ENCODE measurements at regions not wholly inside any gene's neighbourhood (a gene's known extent, or its start where the extent isn't known, plus 50 kb on each side); places are given as distances from the start of the nearest gene placed in this dataset.
A peak's percentile ranks its signal among the peaks of the same experiment; 100 is the strongest.
"Not testable (repeated sequence)": the region's sequence is repeated elsewhere in the genome, so short reads cannot be mapped to it uniquely, and the experiment has no call there.

DNA sequence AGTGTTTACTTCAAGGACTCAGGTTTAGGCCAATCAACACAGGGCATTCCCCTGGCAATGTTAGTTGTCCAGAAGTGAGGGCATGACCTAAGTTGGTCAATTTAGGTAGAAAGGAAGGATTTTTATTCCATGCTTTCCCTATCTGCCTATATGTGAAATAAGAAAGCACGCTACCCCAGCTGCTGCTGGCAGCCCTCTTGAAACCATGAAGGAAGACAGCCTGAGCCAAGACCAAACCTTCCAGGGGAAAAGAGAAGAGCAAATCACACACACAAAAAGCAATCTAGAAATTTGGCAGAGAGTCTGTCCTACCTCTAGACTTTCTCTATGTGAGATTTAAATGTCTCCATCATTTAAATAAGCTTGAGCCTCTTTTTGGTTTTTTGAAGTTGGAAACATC, 387.6 kb downstream of the TNS1 start:
- intact Hi-C loops (cut with DNase I), result no loop called here
- no peak for DNase-seq

DNA sequence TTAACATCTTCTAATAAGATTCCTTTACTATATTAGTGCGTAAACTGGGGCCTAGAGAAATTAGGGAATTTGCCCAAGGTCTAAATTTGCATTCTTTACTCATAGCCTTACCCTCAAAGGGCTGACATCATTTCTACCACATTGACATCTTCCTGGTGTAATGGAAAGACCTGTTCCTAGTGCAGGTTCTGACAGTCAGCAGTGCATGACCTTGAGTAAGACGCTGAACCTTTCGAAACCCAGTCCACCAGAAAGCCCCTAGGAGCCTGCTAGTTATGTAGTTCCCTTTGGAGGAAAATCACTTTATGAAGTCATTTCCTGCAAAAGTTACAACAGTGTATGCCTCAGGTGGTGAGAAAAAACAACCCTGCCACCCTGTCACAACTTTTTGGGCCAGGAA, 388.3 kb downstream of the TNS1 start:
- intact Hi-C loops (cut with DNase I), result no loop called here
- DNase-seq, result no peak

DNA sequence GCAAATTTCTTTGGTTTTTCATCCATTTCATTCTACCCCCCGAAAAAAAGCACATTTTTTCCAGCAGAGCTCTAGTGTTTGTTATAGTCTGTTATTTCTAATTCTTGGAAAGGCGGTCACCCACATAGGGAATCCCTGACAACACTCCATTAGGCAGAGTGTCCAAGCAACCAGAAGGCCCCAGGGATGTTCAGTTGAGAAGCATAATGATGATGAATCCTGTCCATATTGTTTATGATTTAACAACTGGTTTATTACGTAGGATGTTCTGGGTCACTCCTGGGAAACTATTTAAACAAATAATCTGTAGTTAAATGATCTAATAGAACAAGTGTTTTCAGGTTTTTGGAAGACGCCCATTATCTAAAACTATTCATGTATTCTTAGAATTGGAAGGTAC, 388.7 kb downstream of the TNS1 start:
- no peak for DNase-seq
- intact Hi-C loops (cut with DNase I), result no loop called here

DNA sequence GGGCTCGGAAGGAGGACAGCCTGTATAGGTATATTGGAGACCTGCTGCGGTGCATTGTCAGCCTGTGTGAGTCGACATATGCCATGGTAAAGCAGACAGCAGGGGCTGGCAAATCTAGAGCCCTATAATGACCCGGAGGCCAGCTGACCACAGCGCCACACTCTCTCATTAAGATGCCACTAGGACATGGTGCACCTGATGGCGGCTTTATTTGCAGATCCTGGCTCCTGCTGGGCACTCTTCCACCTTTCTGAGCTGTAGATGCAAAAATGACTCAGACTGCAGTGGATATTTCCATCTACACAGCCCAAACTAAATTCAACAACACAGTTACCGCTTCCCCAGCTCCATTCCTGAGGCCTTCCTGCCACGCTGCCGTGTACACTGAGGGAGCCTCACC, 389.9 kb downstream of the TNS1 start:
- DNase-seq, result no peak
- intact Hi-C loops (cut with DNase I), result no loop called here

DNA sequence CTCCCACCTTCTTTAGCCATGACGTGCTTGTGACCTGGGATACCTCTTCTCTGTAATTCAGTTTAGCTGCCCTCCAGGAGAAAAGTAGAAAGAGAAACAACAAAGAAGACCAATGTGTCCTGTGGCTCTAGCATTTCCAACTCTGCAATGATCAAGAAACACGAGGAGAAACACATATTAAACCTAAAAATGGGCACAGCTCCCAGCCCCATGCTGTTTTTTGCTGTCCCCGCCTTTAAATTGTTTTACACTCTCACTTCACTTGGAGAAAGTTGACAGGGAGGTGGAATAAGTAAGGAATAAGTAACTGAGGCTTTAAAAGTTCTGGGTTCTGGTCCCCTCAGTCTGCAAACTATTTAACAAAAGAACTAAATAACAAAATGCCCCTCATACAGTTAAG, 390.6 kb downstream of the TNS1 start:
- intact Hi-C loops (cut with DNase I), result no loop called here
- DNase-seq, result no peak

DNA sequence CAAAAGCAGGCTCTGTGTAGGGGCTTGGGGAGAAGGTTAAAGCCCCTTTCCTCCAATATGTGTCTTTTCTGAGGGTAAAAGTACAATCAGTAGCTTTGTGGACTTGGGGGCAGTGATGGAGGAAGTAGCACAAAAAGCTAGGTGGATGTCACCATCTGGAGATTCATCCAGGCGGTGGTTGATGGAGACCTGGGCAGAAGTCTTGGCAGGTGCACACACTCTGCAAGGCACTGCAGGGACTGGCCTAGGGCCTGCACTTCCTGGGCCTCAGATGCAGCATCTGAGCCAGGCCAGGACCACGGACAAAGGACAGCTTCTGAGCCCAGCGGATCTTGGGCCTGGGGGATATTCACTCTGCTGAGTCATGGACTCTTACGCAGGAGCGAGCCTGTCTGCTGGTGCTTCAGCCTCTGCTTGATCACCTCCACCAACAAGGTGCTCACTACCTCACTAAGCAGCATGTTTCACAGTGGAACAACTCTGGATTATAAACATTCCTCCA, 391.1 kb downstream of the TNS1 start:
- intact Hi-C loops (cut with DNase I), result no loop called here
- no peak for DNase-seq

DNA sequence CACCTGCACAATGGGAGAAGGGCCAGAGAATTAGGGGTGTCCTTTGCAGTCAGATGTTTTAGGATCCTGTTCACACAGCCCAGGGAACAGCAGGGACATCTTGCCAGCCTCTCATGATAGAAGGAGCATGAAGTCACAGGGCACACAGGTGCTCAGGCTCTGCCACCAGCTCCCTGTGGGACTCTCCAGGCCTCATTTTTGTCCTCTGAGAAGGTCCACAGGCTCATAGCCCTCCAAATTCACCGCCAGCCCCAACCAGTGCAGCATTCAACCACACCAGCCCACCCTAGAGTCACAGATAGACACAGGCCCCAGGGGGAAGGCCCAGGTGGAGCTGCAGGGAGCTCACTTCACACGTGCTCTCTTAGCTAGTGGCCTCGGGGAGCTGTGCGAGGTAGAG, 391.7 kb downstream of the TNS1 start:
- no peak for DNase-seq
- intact Hi-C loops (cut with DNase I), result no loop called here

DNA sequence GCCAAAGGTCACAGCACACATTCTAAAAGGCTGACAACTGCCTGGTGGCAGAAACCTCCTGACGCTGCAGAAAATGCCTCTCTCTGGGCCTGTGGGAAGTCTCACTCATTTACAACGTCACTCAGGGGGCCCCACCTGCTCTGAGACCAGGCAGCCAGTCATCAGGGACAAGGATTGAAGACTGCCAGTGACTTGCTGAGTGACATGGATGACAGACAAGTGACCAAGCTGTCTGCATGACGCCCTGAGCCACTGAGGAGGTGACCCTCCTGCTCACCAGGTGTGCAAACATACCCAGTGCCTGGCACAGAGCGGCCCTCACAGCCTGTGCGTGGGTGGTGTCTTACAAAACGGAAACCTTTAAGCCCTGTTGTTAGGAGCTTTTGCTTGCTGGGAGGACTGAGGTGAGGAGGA, 392.4 kb downstream of the TNS1 start:
- DNase-seq, result no peak
- intact Hi-C loops (cut with DNase I), result no loop called here

DNA sequence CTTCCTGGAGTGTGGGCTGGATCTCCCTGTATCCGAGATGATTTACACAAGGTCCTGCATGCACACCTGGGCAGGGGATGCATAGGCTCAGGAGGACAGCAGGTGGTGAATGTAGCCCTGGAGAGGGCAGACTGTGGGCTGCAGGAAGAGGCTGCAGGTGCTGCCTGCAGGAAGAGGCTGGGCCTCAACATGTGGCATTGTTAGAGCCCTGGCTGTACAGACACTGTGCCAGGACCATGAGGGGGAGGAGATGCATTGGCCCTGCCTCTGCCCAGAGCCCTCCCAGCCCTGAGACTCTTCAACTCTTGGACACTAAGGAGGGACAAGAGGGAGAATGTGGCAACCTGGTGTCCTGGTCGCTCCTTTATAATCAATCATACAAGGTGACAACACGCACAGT, 392.8 kb downstream of the TNS1 start:
- intact Hi-C loops (cut with DNase I), result no loop called here
- DNase-seq, result no peak

DNA sequence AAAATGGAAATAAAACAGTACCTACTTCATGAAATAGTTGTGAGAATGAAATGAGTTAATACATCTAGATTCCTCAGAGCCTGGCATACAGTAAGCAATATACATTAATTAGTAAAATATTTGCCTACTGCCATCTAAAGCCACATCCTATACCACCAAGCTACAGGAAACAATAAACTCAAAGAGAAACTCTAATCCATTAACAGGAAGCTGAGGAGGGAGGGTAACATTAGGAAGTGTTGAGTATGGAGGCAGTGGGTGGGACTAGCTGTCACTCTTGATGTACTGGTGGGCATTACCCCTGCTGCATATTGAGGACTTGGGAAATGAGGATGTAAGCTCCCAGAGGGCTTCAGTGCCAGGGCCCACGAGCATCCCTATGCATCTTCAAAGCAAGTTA, 396.5 kb downstream of the TNS1 start:
- intact Hi-C loops (cut with DNase I), result no loop called here
- no peak for DNase-seq

DNA sequence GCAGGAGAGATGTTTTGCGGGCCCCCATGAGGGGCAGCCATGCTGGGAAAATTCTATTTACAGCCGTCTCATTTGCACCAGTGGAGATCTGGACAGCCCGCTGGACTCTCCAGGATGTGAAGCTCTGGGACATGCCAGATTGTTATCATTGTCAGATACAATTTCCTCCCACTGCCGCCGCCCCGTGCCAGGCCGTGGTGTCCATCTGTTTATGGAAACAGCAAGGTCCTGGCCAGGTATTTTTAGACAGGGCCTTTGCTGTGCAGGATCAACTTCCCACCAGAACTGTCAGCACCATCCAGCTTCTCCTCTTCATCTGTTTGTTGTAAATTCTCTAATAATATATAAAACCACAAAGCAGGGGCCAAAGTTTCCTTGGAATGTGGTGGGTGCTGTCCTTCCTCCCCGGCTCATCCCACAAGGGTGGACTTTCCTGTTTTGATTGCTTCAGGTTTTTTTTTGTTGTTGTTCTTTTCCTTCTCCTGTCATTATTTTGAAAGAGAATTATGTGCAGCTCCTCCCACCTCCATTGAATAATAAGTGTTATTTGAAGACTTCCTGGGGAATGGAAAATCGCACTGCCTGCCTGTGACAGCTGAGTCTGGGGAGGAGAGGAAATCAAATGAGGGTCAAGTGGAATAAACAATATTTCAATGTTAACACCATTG, 398.1 kb downstream of the TNS1 start:
- no peak for DNase-seq
- intact Hi-C loops (cut with DNase I), result no loop called here

DNA sequence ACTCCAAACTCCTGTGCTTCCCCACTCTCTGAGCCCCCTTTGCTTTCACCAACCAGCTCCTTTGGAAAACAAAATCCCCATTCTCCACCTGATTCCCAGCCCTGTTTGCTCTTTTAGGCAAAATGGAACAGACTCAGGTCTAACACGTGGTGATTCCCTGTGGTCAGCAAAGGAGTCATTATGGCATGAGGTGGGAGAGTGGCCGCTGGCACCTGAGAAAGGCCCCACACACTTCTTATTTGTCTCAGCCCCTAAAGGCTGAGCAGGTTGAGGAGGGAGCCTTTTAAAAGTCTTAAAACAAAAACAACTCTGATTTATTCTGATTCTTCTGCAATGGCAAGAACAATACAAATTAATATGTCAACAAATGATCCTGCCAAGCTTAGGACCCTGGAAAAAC, 401.2 kb downstream of the TNS1 start:
- no peak for DNase-seq
- intact Hi-C loops (cut with DNase I), result no loop called here

DNA sequence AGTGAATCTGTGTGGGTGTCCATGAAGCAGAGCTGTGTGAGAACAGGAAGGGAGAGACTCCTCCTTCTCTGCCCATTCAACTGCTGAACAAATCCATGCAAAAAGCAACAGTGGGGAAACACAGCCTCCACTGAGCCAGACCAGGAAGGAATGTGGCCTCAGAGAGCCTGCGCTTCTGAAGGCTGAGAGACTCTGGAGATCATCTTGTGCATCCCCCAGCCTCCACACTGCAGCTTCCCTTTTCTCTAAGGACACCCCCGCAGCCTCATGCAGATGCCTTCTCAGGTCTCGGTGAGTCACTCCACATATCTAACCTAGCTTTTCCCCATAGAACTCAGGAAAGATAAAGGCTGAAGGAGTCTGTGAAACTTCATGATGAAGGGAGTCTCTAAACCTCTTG, 402.9 kb downstream of the TNS1 start:
- intact Hi-C loops (cut with DNase I), result no loop called here
- DNase-seq, result peak in 39 of 42 donors; percentile 9 to 79 (median 46)

DNA sequence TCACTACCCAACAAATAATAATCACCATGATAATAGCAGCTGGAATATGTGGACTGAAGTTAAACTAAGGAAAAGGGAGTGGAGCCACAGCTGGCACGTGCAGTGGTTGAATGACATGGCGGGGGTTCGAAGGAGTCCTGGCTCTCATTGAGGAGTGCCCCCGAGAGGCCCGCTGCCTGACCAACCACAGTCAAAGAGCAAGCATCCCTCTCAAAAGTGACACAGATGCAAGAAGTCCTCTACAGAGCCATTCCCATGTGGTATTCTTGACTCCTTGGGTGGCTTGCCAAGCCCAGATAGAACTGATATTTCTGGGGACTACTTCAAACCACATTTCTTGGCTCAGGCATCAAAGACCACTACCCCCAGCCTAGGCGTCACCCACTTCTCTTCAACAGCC, 405.1 kb downstream of the TNS1 start:
- intact Hi-C loops (cut with DNase I), result no loop called here
- no peak for DNase-seq

DNA sequence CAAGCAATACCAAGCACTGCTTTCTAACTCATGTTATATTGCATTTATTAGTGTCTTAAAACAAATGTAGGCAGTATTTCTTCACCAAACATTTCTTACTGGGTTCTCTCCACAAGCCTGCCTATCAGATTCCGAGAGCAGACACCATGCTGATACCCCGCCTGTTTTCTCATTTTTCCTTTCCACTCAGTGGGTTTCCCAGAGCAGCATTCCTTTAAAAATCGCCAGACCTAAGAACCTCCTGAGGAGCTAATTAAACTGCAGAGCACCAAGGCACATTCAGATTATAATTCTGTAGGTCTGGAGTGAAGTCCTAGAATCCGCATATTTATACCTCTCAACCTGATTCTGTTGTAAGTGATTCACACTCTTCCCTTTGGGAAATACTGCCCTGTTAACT, 405.6 kb downstream of the TNS1 start:
- intact Hi-C loops (cut with DNase I), result no loop called here

DNA sequence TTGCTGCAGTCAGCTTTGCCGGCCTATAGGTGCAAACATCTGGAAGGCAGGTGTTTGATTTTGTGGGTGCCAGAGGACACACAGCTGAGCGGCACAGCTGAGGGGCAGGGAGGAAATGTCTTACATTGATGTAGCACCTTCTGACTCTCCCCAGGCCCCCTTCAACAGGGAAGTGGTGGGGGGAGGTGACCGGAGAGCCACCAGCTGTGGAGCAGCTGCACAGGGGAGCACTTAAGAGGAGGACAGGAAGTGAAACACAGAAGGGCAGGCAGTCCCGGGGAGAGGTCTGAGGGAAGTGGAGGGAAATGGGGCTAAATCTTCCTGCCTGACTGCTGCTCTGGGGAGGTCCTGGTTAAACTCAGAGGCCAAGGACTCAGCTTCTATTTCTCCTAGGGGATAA, 409.1 kb downstream of the TNS1 start:
- intact Hi-C loops (cut with DNase I), result no loop called here
- no peak for DNase-seq

More for the DNA sequence above, 405.6 kb downstream of the TNS1 start:
- no peak for DNase-seq

DNA sequence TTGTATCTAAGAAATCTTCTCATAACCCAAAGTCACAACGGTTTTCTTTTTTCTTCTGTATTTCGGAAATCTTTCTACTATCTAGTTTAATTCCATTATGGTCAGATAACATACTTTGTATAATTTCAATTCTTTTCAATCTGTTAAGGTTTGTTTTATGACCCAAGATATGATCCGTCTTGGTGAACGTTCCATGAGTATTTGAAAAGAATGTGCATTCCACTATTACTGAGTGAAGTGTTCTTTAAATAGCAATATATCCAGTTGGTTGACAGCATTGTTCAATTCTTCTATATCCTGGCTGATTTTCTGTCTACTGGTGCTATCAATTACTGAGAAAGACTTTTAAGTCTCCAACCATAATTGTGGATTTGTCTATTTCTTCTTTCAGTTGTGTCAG, 414.5 kb downstream of the TNS1 start:
- intact Hi-C loops (cut with DNase I), result no loop called here
- DNase-seq, result no peak

DNA sequence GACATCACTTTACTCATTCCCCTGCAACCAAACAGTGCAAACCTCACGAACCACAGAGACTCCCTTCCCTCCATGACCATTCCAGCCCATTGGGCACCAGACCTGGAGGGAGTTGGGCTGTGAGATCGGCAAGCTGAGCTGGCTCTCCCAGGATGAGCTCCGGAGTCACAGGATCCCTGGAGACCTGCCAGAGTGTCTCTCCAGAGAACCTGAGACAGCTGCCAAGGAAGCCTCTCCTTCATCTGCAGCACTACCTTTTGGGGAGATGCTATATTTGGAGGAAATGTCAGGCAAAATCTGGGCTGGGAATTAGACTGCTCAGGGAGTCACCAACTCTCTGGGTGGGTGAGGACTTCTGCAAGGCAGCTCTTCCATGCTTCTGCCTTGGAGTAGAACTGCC, 417.4 kb downstream of the TNS1 start:
- no peak for DNase-seq
- intact Hi-C loops (cut with DNase I), result no loop called here

DNA sequence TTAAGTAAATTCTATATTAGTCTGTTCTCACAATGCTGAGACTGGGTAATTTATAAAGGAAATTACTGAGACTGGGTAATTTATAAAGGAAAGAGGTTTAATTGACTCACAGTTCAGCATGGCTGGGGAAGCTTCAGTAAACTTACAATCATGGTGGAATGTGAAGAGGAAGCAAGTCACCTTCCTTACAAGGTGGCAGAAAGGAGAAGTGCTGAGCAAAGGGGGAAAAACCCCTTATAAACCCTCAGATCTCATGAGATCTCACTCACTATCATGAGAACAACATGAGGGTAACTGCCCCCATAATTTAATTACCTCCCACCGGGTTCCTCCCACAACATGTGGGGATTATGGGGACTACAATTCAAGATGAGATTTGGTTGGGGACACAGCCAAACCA, 422.4 kb downstream of the TNS1 start:
- intact Hi-C loops (cut with DNase I); DNase-seq: not testable (repeated sequence)

DNA sequence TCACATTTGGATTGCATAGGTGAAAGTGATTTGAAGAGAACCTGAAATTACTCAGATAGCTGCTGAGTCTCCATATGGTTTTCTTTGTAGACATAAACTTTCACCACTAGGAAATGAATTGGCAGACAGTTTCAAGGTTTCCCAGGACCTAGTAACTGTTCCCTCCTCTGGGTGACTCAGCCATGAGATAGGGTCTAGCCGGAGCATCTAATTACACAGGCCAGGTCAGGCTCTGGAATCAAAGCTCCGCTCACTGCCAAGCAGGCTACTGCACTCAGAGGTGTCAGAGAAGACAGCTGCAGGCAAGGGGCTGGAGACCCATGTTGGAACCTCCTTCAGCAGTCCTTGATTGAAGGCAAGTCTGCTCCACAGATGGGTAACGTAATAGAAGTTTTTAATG, 429.2 kb downstream of the TNS1 start:
- intact Hi-C loops (cut with DNase I), result no loop called here
- DNase-seq, result no peak

DNA sequence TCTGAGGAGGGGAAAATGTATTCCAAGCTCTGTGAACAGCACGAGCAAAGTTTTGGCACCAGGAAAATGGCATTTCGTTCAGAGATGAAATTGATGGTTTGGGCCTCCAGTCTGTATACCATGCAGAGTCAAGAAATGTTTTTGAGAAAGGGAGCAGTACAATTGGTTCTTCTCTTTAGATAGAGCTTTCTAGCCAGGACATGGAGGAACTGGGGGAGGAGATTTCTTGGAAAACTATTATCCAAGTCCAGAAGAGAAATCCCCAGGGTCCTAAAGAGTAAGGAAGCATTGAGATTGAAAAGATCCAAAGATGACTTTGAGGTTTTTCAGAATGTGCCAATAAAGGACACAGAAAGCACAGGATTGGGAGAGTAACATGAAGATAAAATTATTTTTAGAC, 432.4 kb downstream of the TNS1 start:
- intact Hi-C loops (cut with DNase I), result no loop called here

More for the DNA sequence above, 432.4 kb downstream of the TNS1 start:
- DNase-seq, result no peak
